KBM-7 (cell line): ENCODE measurements at regions not wholly inside any gene's neighbourhood (a gene's known extent, or its start where the extent isn't known, plus 50 kb on each side); places are given as distances from the start of the nearest gene placed in this dataset.
"Not testable (repeated sequence)": the region's sequence is repeated elsewhere in the genome, so short reads cannot be mapped to it uniquely, and the experiment has no call there.

Experiments
- DNase-seq: peaks from one replicate; pipeline ENCODE4 v3.0.0-alpha.2; 2015
- in situ Hi-C: fragments of 300-500 bp; cut with MboI; formaldehyde crosslinking; loops from 2 replicates; pipeline ENCODE4 v1.14.3; 2020; ENCODE audit warnings: low sequenced_read_pairs, low pct_unique_long_range_greater_than_20kb, mixed read lengths

DNA sequence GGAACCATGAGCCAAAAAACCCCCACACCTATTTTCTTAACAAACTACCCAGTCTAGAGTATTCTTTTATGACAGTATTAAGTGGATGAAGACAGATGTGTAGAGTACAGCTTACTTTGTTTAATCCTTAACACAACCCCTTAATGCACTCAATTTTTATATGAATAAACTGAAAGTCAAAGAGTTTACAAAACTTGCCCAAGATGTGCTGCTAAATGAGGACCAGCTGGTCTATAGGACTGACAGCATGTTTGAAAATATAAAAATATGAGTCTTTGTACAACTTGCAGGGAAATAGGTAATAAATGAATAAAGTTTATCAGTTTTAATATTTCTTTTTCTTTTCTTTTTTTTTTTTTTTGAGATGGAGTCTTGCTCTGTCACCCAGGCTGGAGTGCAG, 102.3 kb downstream of the ZFY start:
- in situ Hi-C loops, result no loop called here

DNA sequence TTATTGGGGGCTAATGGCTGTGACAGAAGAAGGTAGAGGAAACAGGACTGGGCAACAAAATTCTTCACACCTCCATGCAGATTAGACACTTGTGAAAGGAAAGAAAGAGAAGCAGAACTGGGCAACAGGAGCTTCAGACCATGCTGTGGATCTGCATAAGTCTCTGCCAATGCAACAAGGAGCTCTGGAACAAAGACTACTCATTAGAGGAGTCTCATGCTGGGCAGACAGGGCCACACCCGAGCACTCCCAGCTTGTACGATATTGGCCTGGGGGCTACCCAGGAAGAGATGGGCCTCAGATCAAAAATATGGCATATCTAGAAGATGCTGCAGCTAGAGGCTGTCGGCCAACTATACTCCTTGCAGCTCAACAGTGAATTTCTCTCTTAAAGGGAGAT, 105.2 kb downstream of the ZFY start:
- in situ Hi-C loops, result no loop called here
- DNase-seq, result no peak

More for the DNA sequence above, 102.3 kb downstream of the ZFY start:
- no peak for DNase-seq

DNA sequence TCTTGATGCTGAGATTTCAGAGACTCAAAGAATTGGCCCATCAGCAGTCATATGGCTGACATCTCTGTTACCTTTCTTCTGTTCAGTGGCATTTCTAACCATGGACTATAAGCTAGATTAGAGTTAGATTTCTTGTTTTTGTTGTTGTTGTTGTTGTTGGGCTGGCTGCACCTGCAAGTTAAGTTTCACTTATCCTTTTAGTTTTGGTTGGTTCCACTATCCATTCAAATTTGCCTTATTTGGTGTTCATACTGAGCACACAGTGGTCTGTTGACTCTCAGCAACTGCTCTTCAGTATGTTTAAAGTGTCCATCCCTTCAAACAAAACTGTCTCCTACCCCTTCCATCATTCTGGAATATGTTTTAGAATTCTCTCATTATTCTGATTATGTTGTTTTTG, 106.8 kb downstream of the ZFY start:
- in situ Hi-C loops, result no loop called here
- no peak for DNase-seq

DNA sequence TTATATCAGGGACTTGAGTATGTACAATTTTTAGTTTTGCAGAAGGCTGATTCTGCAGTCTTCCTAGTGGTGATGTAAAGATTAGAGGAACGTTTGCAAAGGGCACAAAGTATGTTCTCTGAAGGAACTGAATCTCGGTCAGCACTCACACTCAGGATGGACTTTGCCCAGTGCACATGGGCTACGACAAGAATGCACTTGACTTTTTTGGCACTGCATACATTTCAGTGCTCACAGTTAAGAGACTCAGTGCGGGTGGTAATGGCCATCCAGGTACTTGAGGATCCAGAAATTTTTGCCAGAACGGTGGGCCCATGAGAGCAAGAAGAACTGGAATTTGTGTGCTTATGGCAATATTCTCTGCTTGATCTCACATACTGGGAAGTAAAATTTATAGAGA, 107.7 kb downstream of the ZFY start:
- in situ Hi-C loops, result no loop called here

DNA sequence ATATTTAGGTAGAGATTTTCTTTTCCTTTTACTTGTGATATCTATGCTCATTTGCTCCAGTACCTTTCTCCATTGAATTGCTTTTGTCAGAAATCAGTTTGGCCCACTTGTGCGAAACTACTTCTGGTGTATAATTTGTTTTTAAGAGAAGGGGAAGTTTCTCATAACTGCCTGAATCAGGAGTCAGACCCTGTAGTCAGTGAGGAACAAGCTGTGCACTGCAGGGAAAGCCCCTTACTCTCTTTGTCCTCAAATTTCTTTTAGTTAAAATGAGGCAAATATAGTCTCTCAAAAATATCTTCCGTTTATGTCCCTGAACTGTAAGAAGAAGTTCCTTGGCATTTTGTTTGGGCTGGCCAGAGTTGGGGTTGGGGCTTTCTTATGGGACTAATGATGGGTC, 109.9 kb downstream of the ZFY start:
- in situ Hi-C loops, result no loop called here
- no peak for DNase-seq

More for the DNA sequence above, 107.7 kb downstream of the ZFY start:
- no peak for DNase-seq

DNA sequence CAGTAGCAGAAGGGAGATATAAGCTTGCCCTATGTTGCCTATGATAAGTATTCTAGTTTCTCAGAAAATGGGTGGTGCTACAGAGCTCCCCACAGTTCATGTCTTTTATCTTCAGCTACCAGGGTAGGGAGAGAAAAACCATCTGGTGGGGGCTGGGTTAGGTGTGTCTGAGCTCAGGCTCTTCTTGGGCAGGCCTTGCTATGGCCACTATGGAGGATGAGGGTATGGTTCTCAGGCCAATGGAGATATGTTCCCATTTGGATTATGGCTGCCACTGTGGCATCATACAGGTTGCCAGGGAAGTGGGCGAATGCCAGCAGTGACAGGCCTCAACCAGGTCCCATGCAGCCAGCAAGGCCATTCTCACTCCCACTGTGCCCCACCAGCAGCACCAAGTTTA, 120.3 kb downstream of the ZFY start:
- in situ Hi-C loops, DNase-seq: not testable (repeated sequence)

DNA sequence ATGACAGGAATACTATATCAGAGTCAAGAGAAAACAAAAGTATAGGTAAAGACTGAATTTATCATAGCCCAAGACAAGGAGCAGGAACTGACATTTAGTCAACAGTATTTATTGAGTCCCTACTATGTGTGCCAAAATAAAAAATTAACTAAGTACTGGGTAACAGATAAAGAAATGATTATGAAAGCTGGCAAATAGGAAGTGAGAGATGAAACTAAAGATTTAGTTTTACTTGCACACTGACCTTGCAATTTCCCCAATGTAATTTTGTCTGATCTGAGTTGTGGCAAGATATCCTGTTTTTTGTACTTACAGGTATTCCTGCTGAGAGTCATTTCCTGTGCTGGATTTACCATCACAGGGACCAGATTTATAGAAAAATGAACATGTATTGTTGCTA, 123.2 kb downstream of the ZFY start:
- in situ Hi-C loops, DNase-seq: not testable (repeated sequence)

DNA sequence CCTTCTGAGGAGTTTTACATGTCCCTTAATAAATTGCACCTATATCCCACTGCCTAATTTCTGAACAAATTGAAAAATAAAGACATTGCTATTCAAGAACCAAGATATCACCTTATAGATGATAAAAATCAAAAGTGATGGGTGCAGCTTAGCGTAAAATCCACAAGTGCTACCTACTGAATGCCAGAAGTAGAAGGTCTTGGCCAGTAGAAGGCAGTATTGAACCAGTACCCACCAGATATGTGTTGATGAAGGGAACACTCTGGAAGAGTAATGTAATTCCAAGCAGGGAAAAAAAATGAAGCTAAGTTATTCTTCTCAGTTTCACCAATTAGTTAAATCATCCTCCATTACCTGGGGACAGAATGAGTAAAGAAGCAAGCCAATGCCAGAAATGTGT, 125.5 kb downstream of the ZFY start:
- in situ Hi-C loops, result not testable (repeated sequence)

DNA sequence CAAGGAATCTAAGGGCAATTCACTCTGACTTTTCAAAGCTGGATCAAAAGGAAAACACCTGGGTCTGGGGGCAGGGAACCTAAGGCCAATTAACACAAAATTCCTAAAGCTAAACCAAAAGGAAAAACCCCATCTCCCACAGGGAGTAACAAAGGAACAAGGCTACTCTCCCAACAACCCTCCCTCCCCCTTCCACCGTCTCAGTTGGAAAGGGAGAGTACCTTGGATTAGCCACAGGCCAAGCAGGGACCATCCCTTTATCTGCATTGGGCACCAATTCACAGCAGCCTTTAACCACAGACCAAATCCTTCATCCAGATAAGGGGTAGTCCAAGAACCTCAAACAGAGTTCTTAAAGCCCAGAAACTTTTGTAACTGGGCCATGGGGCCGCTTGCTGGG, 153.0 kb downstream of the ZFY start:
- in situ Hi-C loops, DNase-seq: not testable (repeated sequence)

More for the DNA sequence above, 125.5 kb downstream of the ZFY start:
- DNase-seq, result peak; percentile 15

DNA sequence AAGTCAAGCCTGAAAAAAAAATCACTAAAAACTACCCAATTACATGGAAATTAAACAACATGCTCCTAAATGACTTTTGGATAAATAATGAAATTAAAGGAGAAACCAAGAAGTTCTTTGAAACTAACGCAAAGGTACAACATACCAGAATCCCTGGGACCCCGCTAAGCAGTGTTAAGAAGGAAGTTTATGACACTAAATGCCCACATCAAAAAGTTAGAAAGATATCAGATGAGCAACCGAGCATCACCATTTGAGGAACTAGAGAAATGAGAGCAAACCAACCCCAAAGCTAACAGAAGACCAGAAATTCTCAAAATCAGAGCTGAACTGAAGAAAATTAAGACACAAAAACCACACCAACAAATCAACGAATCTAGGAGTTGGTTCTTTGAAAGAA, 173.5 kb downstream of the ZFY start:
- in situ Hi-C loops, result not testable (repeated sequence)

DNA sequence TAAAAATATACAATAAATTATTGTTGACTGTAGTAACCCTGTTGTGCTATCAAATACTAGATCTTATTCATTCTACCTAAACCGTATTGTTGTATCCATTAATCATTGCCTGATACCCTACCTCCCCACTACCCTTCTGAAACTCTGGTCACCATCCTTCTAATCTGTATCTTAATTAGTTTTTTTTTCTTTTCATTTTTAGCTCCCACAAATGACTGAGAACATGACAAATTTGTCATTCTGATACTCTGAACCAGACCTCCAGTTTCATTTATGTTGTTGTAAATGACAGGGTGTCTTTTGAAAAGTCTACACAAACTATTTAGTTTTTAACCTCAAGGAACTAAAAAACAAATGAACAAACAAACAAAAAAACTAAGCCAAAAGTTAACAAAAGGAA, 185.1 kb downstream of the ZFY start:
- in situ Hi-C loops, DNase-seq: not testable (repeated sequence)

More for the DNA sequence above, 173.5 kb downstream of the ZFY start:
- DNase-seq, result not testable (repeated sequence)

DNA sequence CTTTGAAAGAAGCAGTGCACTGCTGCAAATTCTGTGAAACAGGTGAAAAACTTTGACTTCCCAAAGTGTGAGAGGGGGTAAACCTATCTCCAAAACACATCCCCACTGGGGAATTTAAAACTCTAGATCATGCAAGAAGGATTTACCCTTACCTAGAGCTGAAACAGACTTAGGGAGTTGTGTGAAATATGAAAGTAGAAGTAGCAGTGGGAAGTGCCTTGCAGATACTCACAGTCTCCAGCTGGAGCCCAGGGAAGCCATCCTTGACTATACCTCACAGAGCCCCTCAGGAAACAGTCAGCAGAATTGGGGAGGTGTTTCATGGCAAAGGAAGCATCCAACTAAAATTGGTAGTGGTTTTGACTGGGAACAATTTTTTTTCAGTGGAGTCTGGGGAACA, 185.5 kb downstream of the ZFY start:
- in situ Hi-C loops, DNase-seq: not testable (repeated sequence)

DNA sequence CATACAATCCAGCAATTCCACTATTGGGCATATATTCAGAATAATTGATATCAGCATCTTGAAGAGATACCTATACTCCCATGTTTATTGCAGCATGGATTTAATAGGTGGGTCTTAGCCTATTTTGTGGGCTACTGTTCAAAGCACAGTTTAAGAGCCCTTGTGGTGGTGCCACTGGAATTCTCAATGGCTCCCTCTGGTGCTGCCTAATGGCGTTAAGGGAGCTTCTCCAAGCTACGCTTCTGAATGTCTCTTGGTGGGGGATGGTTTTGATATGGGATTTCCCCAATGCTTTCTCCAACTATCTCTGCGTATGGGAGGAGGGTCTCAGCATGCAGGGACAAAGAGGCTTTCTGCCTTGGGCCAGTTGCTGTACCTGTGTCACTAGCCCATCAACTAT, 188.3 kb downstream of the ZFY start:
- in situ Hi-C loops, result not testable (repeated sequence)
- DNase-seq, result peak; percentile 4

DNA sequence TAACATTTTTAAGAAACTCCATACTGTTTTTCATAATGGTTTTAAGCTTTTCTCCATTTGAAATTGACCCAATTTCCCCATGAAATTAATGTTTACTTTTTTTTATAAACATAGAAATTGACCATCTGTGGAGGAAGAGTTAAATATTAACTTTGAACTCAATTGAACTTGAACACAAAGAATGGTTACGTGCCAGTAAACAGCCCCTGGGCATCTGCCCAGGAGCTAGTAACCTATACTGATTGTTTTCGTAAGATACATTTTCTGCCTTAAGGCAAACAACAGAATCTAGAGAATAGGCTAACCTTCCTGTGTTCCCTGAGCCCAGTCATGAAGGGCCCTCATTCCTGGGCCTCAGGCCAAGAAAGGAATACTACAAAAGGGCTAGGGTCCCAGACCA, 235.9 kb downstream of the ZFY start:
- DNase-seq, in situ Hi-C loops: not testable (repeated sequence)

DNA sequence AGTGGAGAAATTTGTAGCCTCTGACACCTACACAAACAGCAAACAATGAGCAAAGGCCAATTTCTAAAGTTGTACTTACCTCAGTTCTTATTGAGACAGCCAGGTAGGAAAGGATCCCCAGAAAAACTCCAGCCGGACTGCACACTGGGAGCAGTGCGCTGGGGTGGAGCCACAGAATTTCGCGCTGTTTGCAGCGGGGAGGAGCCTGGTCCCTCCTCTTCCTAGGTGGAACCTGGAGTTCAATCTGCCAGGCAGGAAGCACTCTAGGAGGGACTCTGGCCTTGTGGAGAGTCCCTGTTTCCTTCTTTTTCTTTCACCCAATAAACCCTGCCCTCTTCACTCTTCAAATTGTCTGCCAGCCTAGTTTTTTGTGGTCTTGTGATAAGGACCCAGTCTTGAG, 259.9 kb downstream of the ZFY start:
- DNase-seq, in situ Hi-C loops: not testable (repeated sequence)

DNA sequence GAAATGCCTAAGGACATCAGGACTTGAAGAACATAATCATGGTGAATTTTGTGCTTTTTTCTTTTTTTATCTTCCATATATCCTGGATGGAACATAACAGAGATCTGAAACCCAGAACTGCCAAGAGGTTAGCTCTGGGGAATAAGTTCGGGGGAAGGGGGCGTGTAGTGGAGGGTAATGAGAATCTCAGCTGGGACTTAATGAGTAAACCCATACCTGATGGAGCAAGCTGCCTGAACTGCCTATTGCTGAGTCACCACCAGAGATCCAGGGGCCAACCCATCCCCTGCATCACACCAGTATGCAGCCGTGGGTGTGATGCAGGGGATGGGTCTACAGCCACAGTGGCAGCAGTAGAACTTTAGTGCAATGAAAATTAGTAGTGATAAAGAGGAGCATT, 267.1 kb downstream of the ZFY start:
- in situ Hi-C loops, result not testable (repeated sequence)

DNA sequence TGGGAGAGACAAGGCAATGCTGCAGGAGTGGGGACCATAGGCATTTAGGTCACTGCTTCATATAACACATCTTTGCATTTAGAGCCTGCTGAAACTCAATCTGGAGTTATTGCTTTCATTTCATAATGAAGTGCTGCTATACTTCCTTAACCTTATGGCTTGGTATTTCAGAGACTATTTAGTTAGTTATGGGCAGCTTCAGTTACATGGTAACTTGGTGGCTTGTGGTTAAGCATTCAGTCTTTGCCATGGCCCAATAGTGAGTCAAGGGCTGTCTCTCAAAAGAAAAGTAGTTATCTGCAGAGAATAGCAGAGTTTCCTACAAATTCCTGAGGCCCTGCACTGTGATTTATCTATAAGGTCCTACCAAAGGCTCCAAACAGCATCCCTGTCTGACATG, 271.6 kb downstream of the ZFY start:
- DNase-seq, in situ Hi-C loops: not testable (repeated sequence)

More for the DNA sequence above, 267.1 kb downstream of the ZFY start:
- DNase-seq, result not testable (repeated sequence)

DNA sequence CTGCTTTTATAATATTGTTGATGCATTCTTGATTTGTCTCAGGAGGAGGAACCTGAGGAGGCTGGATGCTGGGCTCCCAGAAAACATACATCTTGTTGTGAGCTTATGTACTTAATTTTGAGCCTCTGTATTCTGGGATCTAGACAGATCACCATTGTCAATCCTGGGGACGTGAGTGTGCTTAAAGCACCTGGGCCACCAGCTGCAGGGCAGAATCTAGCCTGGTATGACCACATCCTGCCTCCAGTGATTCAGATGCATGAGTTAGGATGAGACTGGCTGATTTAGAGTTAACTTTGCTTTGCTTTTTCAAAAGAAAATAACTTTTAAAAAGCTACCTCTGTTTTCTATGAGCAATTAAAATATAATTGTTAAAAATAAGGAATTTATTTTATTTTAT, 278.0 kb downstream of the ZFY start:
- in situ Hi-C loops, DNase-seq: not testable (repeated sequence)

DNA sequence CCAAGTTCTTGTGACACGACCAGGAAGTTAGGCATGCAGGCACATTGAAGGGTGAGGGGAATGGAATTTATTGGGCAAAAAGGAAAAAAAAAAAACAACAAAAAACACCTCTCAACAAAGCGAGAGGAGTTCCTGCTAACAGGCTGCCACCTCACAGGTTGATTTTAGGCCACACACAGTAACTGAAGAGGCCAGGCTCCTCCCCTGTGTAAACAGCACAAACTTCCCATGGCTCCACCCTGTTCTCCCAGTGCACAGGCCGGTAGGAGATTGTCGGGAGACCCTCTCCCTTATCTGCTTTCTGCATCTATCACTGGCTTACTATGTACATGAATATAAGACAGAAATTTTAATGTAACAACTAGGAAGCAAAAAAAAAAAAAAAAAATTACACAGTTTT, 283.0 kb downstream of the ZFY start:
- DNase-seq, in situ Hi-C loops: not testable (repeated sequence)

DNA sequence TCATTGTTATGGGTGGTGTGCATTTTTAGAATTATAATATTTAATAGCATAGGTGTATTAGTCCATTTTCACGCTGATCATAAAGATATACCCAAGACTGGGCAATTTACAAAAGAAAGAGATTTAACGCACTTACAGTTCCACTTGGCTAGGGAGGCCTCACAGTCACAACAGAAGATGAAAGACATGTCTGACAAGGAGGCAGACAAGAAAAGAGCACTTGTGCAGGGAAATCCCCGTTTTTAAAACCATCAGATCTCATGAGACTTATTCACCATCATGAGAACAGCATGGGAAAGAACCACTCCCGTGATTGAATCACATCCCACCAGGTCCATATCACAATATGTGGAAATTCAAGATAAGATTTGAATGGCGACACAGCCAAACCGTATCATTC, 283.4 kb downstream of the ZFY start:
- in situ Hi-C loops, DNase-seq: not testable (repeated sequence)

DNA sequence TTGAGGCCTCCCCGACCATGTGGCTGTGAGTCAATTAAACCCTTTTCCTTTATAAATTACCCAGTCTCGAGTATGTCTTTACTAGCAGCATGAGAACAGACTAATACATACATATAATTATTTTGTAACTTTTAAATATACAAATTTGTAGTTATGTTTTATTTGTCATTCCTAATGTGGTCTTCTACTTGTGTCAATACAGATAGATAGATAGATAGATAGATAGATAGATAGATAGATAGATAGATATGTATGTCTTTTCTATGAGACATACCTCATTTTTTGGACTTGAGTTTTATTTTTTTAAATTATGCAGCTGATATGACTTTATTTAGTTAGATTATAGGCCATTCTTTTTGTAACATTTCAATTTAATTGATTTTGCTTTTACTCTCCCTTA, 316.0 kb upstream of the TGIF2LY start:
- DNase-seq, in situ Hi-C loops: not testable (repeated sequence)

DNA sequence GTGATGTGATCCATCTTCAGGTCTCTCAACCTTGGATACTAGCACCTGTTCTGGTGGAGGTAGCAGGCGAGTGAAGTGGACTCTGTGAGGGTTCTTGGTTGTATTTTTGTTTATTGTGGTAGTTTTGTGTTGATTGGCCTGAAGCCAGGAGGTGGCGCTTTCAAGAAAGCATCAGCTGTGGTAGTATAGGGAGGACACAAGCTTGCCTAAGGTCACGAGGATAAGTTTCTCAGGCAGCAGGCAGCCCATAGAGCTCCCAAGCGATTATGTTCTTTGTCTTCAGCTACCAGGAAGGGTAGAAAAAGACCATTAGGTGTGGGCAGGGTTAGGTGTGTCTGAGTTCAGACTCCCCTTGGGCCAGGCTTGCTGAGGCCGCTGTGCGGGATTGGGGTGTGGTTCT, 290.8 kb upstream of the TGIF2LY start:
- DNase-seq, in situ Hi-C loops: not testable (repeated sequence)
